ENCODE measurements at regions not wholly inside any gene's neighbourhood (a gene's known extent, or its start where the extent isn't known, plus 50 kb on each side); places are given as distances from the start of the nearest gene placed in this dataset.

- Histone ChIP-seq H3K4me3 (ENCODE audit: low read depth, low read length) (no peak overlapping the region), H3K9me3 (no peaks in the 10 kb centered on the region), H3K4me1 (no peaks in the 10 kb centered on the region), H3K36me3 (no peaks in the 10 kb centered on the region), H3K27me3 (no peaks in the 10 kb centered on the region)
- TF ChIP-seq, protein P1, sequence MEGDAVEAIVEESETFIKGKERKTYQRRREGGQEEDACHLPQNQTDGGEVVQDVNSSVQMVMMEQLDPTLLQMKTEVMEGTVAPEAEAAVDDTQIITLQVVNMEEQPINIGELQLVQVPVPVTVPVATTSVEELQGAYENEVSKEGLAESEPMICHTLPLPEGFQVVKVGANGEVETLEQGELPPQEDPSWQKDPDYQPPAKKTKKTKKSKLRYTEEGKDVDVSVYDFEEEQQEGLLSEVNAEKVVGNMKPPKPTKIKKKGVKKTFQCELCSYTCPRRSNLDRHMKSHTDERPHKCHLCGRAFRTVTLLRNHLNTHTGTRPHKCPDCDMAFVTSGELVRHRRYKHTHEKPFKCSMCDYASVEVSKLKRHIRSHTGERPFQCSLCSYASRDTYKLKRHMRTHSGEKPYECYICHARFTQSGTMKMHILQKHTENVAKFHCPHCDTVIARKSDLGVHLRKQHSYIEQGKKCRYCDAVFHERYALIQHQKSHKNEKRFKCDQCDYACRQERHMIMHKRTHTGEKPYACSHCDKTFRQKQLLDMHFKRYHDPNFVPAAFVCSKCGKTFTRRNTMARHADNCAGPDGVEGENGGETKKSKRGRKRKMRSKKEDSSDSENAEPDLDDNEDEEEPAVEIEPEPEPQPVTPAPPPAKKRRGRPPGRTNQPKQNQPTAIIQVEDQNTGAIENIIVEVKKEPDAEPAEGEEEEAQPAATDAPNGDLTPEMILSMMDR (IDR thresholded peaks at IDR 0.05; ENCODE audit: low read depth, low read length), result no peak
- no peak for DNase-seq
Measured at GRCh38 chr3:109930582-109930981, 593.2 kb upstream of the DPPA4 start.

DNA sequence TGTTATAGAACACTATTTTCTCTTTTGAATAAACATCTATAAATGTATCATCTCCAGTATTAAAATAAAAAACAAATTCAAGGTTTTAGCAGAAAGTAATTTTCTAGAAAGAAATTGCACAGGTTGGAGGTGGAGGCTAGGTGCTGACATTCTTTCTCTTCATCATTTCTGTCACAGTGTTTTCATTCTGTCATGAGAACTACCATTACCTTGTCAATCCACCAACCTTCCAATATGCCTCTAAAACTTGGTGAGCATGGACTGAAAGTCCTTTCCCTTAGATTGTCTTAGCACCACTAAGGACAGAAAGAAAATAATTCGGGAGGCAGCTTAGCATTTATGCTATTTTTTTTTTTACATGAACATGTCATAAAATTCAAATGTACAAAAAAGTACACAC lies 596.2 kb upstream of the DPPA4 start:
- TF ChIP-seq, protein P1 (IDR thresholded peaks at IDR 0.05; ENCODE audit: low read depth, low read length), result no peak

GRCh38 chr3:109939817-109940216 lies 602.5 kb upstream of the DPPA4 start:
- no peaks in the 10 kb centered on the region for H3K4me1 ChIP-seq
- TF ChIP-seq, protein P1 (IDR thresholded peaks at IDR 0.05; ENCODE audit: low read depth, low read length), result no peak
- no peak for DNase-seq

More for the DNA sequence above, 596.2 kb upstream of the DPPA4 start:
- DNase-seq, result no peak
- Histone ChIP-seq H3K4me3 (ENCODE audit: low read depth, low read length) (no peak overlapping the region), H3K9me3 (no peaks in the 10 kb centered on the region), H3K36me3 (no peaks in the 10 kb centered on the region), H3K27me3 (no peaks in the 10 kb centered on the region), H3K4me1 (no peaks in the 10 kb centered on the region)

GRCh38 chr3:109943181-109943580 lies 605.8 kb upstream of the DPPA4 start:
- Histone ChIP-seq H3K4me3 (ENCODE audit: low read depth, low read length) (no peak overlapping the region), H3K36me3 (no peaks in the 10 kb centered on the region), H3K9me3 (no peaks in the 10 kb centered on the region), H3K27me3 (no peaks in the 10 kb centered on the region), H3K4me1 (no peaks in the 10 kb centered on the region)
- DNase-seq, result no peak
- TF ChIP-seq, protein P1 (IDR thresholded peaks at IDR 0.05; ENCODE audit: low read depth, low read length), result no peak

More at GRCh38 chr3:109939817-109940216, 602.5 kb upstream of the DPPA4 start:
- no peak overlapping the region for H3K4me3 ChIP-seq (ENCODE audit: low read depth, low read length)
- H3K9me3 ChIP-seq, result no peaks in the 10 kb centered on the region
- no peaks in the 10 kb centered on the region for H3K27me3 ChIP-seq
- H3K36me3 ChIP-seq, result no peaks in the 10 kb centered on the region

DNA sequence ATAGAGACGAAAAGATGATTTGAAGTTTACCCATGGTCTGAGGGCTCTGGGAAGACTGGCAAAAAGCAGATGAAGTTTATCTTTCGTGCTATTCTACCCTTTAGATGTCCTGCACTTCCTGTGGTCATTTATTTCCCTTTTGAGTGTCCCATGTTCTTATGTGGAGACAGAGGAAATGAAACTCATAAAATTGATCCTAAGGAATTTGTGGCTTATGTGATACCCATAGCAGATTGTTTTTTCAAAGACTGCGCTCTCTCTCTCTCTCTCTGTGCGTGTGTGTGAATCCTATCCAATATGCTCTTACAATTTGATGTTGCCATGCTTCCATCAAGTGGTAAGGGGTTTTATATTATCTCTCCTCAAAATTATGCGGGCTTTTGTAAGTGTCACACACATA lies 607.5 kb upstream of the DPPA4 start:
- no peak for DNase-seq
- no peaks in the 10 kb centered on the region for H3K4me1 ChIP-seq
- no peaks in the 10 kb centered on the region for H3K27me3 ChIP-seq
- no peaks in the 10 kb centered on the region for H3K9me3 ChIP-seq
- no peaks in the 10 kb centered on the region for H3K36me3 ChIP-seq
- TF ChIP-seq, protein P1 (IDR thresholded peaks at IDR 0.05; ENCODE audit: low read depth, low read length), result no peak
- no peak overlapping the region for H3K4me3 ChIP-seq (ENCODE audit: low read depth, low read length)

DNA sequence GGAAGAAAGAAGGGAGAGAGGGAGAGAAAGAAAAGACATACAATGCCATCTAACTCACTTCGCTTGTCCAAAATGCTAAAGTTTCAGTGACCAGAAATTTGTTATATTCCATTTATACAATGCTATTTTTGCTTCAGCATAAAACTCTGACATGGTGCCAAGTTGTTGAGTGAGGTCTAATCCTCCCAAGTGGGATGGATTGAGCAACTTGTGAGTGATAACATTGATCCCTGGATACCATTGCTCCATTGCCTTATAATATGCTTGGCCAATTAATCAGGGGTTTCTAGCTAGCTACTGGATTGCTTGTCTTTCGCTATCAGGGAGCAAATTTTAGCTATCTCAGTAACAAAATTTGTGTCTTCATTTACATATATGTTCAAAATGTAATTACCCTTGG lies 615.6 kb upstream of the DPPA4 start:
- no peaks in the 10 kb centered on the region for H3K36me3 ChIP-seq
- DNase-seq, result no peak
- no peaks in the 10 kb centered on the region for H3K4me1 ChIP-seq
- no peaks in the 10 kb centered on the region for H3K9me3 ChIP-seq
- H3K4me3 ChIP-seq (ENCODE audit: low read depth, low read length), result no peak overlapping the region
- no peaks in the 10 kb centered on the region for H3K27me3 ChIP-seq
- TF ChIP-seq, protein P1 (IDR thresholded peaks at IDR 0.05; ENCODE audit: low read depth, low read length), result no peak

Measured in BE2C (cell line).